ENCODE measurements at regions not wholly inside any gene's neighbourhood (a gene's known extent, or its start where the extent isn't known, plus 50 kb on each side); places are given as distances from the start of the nearest gene placed in this dataset.

DNA sequence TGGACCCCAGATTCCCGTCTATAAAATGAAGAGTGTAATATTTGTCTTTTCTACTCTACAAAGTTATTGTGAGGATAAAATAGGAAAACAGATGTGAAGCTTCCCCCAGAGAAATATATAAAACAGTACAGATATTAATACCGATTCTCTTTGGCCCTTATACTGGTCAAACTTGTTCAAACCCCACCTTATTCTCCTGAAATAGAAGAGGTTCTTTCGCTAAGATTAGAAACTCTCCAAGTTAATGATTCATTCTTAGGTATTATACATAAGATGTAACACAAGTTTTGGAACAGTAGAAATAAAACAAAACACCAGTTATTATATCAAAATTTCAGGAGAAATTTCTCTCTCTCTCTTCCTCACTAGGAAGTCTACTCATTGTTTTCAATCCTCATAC is 852.4 kb upstream of the ADAMTS5 start:
- no peaks in the 10 kb centered on the region for H3K27me3 ChIP-seq (replicated peaks; ENCODE audit: insufficient read depth)
- H3K79me2 ChIP-seq (ENCODE audit: insufficient read depth) = no peaks in the 10 kb centered on the region
- peaks cover 12% of the 10 kb centered on the region for H3K4me1 ChIP-seq (ENCODE audit: insufficient read depth)
- TF ChIP-seq EZH2 (IDR thresholded peaks at IDR 0.05; ENCODE audit: insufficient read depth, poor library complexity, severe bottlenecking) = no peak
- TF ChIP-seq EZH2phosphoT487 (IDR thresholded peaks at IDR 0.05; ENCODE audit: insufficient read depth, low read depth) = no peak
- H3K27ac ChIP-seq = no peak overlapping the region
- H2AFZ ChIP-seq = no peak overlapping the region
- no peak overlapping the region for H3K4me3 ChIP-seq
- in situ Hi-C loops (cut with MboI) = no loop called here
- no peaks in the 10 kb centered on the region for H4K20me1 ChIP-seq (ENCODE audit: insufficient read depth)
- no peak for DNase-seq
- H3K4me2 ChIP-seq (ENCODE audit: unreplicated experiment) = no peak overlapping the region
- no peaks in the 10 kb centered on the region for H3F3A ChIP-seq (ENCODE audit: insufficient read depth)
- H3K9me3 ChIP-seq (ENCODE audit: low read depth) = no peaks in the 10 kb centered on the region
- peaks cover 6% of the 10 kb centered on the region; the same call in 1 of the 2 replicates for H3K9me2 ChIP-seq (ENCODE audit: insufficient read depth)
- 67 to 71% methylated on average over 3 of the region's 3 CpGs for WGBS, 2 experiments (ENCODE audit: low coverage in 1 of 2, low lambda C conversion rate in 2 of 2, missing lambda C conversion rate in 2 of 2)
- H3K9ac ChIP-seq = no peak overlapping the region
- no peaks in the 10 kb centered on the region for H3K36me3 ChIP-seq (ENCODE audit: low read depth)

DNA sequence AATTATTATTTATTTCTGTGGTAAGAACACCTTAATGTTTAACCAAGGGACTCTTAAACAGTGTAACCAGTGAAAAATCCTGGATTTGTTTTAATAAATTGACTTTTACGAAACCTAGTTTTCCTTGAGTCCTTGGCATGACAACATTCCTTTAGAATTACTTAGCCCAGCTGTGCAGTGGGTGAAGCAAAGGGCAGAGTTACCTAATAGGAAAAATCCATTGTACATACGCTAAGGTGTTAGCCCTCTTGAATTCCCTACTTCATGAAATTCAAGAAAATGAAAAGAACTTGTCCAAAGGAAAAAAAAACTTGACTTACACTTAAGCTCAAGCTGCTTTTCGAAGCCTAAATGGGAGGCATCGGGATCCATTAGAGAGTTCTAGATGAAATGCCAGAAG is 852.0 kb upstream of the ADAMTS5 start:
- peak; percentile 46 for DNase-seq
- Histone ChIP-seq H4K20me1 (ENCODE audit: insufficient read depth) (no peaks in the 10 kb centered on the region), H3K27me3 (replicated peaks; ENCODE audit: insufficient read depth) (no peaks in the 10 kb centered on the region), H3K9me2 (ENCODE audit: insufficient read depth) (peaks cover 6% of the 10 kb centered on the region; the same call in 1 of the 2 replicates), H3K9ac (no peak overlapping the region), H3K4me1 (ENCODE audit: insufficient read depth) (peaks cover 12% of the 10 kb centered on the region), H3K27ac (no peak overlapping the region), H3K36me3 (ENCODE audit: low read depth) (no peaks in the 10 kb centered on the region), H3K9me3 (ENCODE audit: low read depth) (no peaks in the 10 kb centered on the region), H3K79me2 (ENCODE audit: insufficient read depth) (no peaks in the 10 kb centered on the region), H3F3A (ENCODE audit: insufficient read depth) (no peaks in the 10 kb centered on the region), H3K4me2 (ENCODE audit: unreplicated experiment) (no peak overlapping the region), H2AFZ (no peak overlapping the region), H3K4me3 (no peak overlapping the region)
- 76 to 78% methylated on average over 4 of the region's 4 CpGs for WGBS, 2 experiments (ENCODE audit: low coverage in 1 of 2, low lambda C conversion rate in 2 of 2, missing lambda C conversion rate in 2 of 2)
- in situ Hi-C loops (cut with MboI) = no loop called here
- TF ChIP-seq EZH2 (IDR thresholded peaks at IDR 0.05; ENCODE audit: insufficient read depth, poor library complexity, severe bottlenecking) (no peak), EZH2phosphoT487 (IDR thresholded peaks at IDR 0.05; ENCODE audit: insufficient read depth, low read depth) (no peak)

DNA sequence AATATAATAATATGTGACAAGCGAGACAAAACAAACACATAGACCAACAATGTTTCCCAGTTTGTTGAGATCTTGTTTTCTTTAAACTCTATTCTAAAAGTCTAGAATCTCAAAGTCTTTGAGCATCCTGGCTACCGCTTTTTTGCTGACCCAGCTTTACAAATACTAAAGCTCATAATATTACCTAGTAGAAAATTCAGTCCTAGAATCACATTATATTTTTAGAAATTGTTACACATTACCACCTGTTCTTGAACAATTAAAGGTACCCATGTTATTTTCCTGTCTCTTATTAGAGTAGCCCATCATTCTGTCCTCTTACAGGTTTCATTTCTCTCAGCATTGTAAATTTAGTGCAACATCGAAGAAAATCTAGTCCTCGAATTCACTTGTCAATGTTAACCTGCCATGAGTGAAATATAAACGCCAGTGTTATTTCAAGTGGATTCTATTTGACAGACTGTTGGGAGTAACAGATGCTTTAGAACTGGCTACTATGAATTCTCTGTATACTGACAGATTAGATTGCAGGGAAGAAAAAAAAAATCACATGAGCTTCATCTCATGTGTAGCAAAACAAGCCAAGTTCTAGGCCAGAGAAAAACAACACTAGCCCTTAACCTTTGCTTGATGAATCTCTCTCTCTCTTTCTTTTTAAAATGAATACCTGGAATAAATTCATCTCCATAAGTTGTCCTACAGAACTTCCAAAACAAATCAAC is 851.2 kb upstream of the ADAMTS5 start:
- no peak for DNase-seq
- Histone ChIP-seq H3F3A (ENCODE audit: insufficient read depth) (no peaks in the 10 kb centered on the region), H3K4me3 (no peak overlapping the region), H3K9me2 (ENCODE audit: insufficient read depth) (no peaks in the 10 kb centered on the region), H3K9ac (no peak overlapping the region), H3K27ac (no peak overlapping the region), H3K27me3 (replicated peaks; ENCODE audit: insufficient read depth) (no peaks in the 10 kb centered on the region), H2AFZ (no peak overlapping the region), H3K4me1 (ENCODE audit: insufficient read depth) (peaks cover 12% of the 10 kb centered on the region), H3K79me2 (ENCODE audit: insufficient read depth) (no peaks in the 10 kb centered on the region), H3K36me3 (ENCODE audit: low read depth) (no peaks in the 10 kb centered on the region), H3K4me2 (ENCODE audit: unreplicated experiment) (no peak overlapping the region), H3K9me3 (ENCODE audit: low read depth) (no peaks in the 10 kb centered on the region), H4K20me1 (ENCODE audit: insufficient read depth) (no peaks in the 10 kb centered on the region)
- in situ Hi-C loops (cut with MboI) = no loop called here
- TF ChIP-seq EZH2 (IDR thresholded peaks at IDR 0.05; ENCODE audit: insufficient read depth, poor library complexity, severe bottlenecking) (no peak), EZH2phosphoT487 (IDR thresholded peaks at IDR 0.05; ENCODE audit: insufficient read depth, low read depth) (no peak)
- WGBS, 2 experiments (ENCODE audit: low coverage in 1 of 2, low lambda C conversion rate in 2 of 2, missing lambda C conversion rate in 2 of 2) = 94 to 96% methylated on average over 5 of the region's 5 CpGs

DNA sequence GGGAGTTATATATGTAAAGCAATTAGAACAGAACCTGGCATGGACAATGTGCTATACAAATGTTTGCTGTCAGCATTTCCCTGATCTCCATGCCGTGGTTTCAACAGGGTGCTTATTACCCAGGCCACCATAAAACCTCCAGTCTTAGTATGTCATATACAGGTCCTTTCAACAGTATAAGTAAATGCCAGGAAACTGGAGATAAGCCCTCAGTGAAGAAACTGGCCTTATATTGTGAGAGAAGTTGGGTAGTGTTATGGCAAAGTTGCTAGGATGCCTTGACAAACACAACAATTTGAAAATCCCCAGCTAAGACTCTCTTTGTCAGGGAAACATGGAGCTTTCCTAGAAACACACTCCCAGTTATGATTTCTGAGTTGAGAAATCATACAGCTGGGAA is 850.2 kb upstream of the ADAMTS5 start:
- H3K27ac ChIP-seq = no peak overlapping the region
- H3K27me3 ChIP-seq (replicated peaks; ENCODE audit: insufficient read depth) = no peaks in the 10 kb centered on the region
- no peak overlapping the region for H3K4me3 ChIP-seq
- in situ Hi-C loops (cut with MboI) = no loop called here
- no peaks in the 10 kb centered on the region for H3K79me2 ChIP-seq (ENCODE audit: insufficient read depth)
- no peak for DNase-seq
- no peaks in the 10 kb centered on the region for H3K9me3 ChIP-seq (ENCODE audit: low read depth)
- 50 to 52% methylated on average over 1 of the region's 1 CpG for WGBS, 2 experiments (ENCODE audit: low coverage in 1 of 2, low lambda C conversion rate in 2 of 2, missing lambda C conversion rate in 2 of 2)
- H2AFZ ChIP-seq = no peak overlapping the region
- TF ChIP-seq EZH2phosphoT487 (IDR thresholded peaks at IDR 0.05; ENCODE audit: insufficient read depth, low read depth) (no peak), EZH2 (IDR thresholded peaks at IDR 0.05; ENCODE audit: insufficient read depth, poor library complexity, severe bottlenecking) (no peak)
- H3K4me1 ChIP-seq (ENCODE audit: insufficient read depth) = peaks cover 12% of the 10 kb centered on the region
- no peak overlapping the region for H3K9ac ChIP-seq
- no peak overlapping the region for H3K4me2 ChIP-seq (ENCODE audit: unreplicated experiment)
- no peaks in the 10 kb centered on the region for H3K9me2 ChIP-seq (ENCODE audit: insufficient read depth)
- H3F3A ChIP-seq (ENCODE audit: insufficient read depth) = no peaks in the 10 kb centered on the region
- H4K20me1 ChIP-seq (ENCODE audit: insufficient read depth) = no peaks in the 10 kb centered on the region
- H3K36me3 ChIP-seq (ENCODE audit: low read depth) = no peaks in the 10 kb centered on the region

Measured in GM23248 (cell line).